Adrenal gland (tissue), 9 donors: ENCODE measurements at regions not wholly inside any gene's neighbourhood (a gene's known extent, or its start where the extent isn't known, plus 50 kb on each side); places are given as distances from the start of the nearest gene placed in this dataset.

Experiments used
- DNase-seq, 7 donors: peaks; one replicate each; pipeline ENCODE4 v3.0.0-alpha.2; 2019 to 2020
- H3K27ac ChIP-seq, 5 donors: fragments of 200-600 bp; sonication (generic) in 4 of 5; 1 replicate in 3 of 5; 2 replicates in 2 of 5; pipeline versions ENCODE4 v1.5.1 to v1.8.0; 2016 to 2020; ENCODE audit warnings: mild to moderate bottlenecking in 1 of 5
- H3K27me3 ChIP-seq: fragments of 200-600 bp; 2 replicates; pipeline ENCODE4 v1.8.0; 2021
- H3K36me3 ChIP-seq, 2 donors: fragments of 200-600 bp; replicated peaks in 1 of 2; 1 replicate in 1 of 2; 2 replicates in 1 of 2; pipeline versions ENCODE4 v1.5.1 to v1.8.0; 2018 to 2022
- H3K4me1 ChIP-seq, 2 donors: fragments of 200-600 bp; replicated peaks in 1 of 2; 1 replicate in 1 of 2; 2 replicates in 1 of 2; pipeline versions ENCODE4 v1.5.1 to v1.8.0; 2018 to 2021
- H3K4me3 ChIP-seq, 4 donors: fragments of 200-600 bp; sonication (generic) in 3 of 4; one replicate each; pipeline ENCODE4 v1.5.1; 2016 to 2018
- H3K9me3 ChIP-seq, 3 donors: fragments of 200-600 bp; sonication (generic) in 1 of 3; replicated peaks in 1 of 3; 1 replicate in 2 of 3; 2 replicates in 1 of 3; pipeline versions ENCODE4 v1.5.1 to v1.8.0; 2016 to 2021
- POLR2A ChIP-seq, 2 donors: fragments of 450-650 bp; IDR thresholded peaks; one replicate each; pipeline ENCODE4 v1.6.1; 2017; ENCODE audit warnings: antibody characterized with exemption in 2 of 2, mild to moderate bottlenecking in 2 of 2, moderate library complexity in 1 of 2
- WGBS, 4 donors: extraction: QIAGEN DNeasy Blood & Tissue Kit in 2 of 4; methylation state at CpG; one replicate each; pipeline versions ENCODE4 v1.1.5 to v1.1.7; 2013 to 2017; 5-methylcytosine and 5-hydroxymethylcytosine counted together
- intact Hi-C, 2 donors: fragments of 100-400 bp; cut with DNase I; formaldehyde crosslinking; loops; one replicate each; pipeline versions ENCODE4 v1.14.1 to v1.15.0; 2022 to 2023
- TF ChIP-seq, protein P1 (sequence below), 6 experiments: fragments of 450-650 bp in 4 of 6; fragments of 200-600 bp in 2 of 6; sonication (generic) in 1 of 6; IDR thresholded peaks; 1 replicate in 5 of 6; 2 replicates in 1 of 6; pipeline versions ENCODE4 v1.5.1 to v1.8.0; 2016 to 2021; ENCODE audit warnings: antibody characterized with exemption in 6 of 6, mild to moderate bottlenecking in 2 of 6, moderate library complexity in 1 of 6
- donor health status: healthy with polysubstance abuse.
- donor health status: Bipolar disorder and iron deficiency.
- donor health status: DM: yes; HTN: yes; CAD: no.
- donor health status: DM: no; HTN: no; CAD: no.
- donor health status: DM: no; HTN: no; CAD: no.

DNA sequence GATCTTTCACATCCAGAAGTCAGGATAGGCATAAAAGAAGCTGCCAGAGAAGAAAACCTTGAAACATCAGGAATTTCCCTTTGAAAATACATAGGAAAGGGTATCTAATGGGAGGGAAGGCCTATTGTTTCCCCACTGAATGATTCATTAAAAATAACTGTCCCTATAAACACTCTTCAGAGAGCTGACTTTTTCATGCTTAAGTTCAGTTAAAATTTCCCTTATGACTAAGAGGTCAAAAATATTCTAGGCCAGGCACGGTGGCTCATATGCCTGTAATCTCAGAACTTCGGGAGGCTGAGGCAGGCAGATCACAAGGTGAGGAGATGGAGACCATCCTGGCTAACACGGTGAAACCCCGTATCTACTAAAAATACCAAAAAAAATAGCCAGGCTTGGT lies 499.5 kb downstream of the ENC1 start:
- no peaks in the 10 kb centered on the region for H3K36me3 ChIP-seq
- TF ChIP-seq POLR2A (IDR thresholded peaks at IDR 0.05), result no peak
- TF ChIP-seq, protein P1, sequence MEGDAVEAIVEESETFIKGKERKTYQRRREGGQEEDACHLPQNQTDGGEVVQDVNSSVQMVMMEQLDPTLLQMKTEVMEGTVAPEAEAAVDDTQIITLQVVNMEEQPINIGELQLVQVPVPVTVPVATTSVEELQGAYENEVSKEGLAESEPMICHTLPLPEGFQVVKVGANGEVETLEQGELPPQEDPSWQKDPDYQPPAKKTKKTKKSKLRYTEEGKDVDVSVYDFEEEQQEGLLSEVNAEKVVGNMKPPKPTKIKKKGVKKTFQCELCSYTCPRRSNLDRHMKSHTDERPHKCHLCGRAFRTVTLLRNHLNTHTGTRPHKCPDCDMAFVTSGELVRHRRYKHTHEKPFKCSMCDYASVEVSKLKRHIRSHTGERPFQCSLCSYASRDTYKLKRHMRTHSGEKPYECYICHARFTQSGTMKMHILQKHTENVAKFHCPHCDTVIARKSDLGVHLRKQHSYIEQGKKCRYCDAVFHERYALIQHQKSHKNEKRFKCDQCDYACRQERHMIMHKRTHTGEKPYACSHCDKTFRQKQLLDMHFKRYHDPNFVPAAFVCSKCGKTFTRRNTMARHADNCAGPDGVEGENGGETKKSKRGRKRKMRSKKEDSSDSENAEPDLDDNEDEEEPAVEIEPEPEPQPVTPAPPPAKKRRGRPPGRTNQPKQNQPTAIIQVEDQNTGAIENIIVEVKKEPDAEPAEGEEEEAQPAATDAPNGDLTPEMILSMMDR (IDR thresholded peaks at IDR 0.05), result no peak
- H3K4me1 ChIP-seq, result no peaks in the 10 kb centered on the region
- DNase-seq, result no peak
- intact Hi-C loops, result no loop called here
- WGBS, 4 donors, result 67 to 78% (median 68%) methylated on average over 4 of the region's 4 CpGs
- no peak overlapping the region for H3K4me3 ChIP-seq
- H3K27ac ChIP-seq, result no peak overlapping the region
- H3K27me3 ChIP-seq, result peaks cover 4% of the 10 kb centered on the region
- no peaks in the 10 kb centered on the region for H3K9me3 ChIP-seq

- Histone ChIP-seq H3K9me3 (no peaks in the 10 kb centered on the region), H3K27ac (no peak overlapping the region), H3K4me1 (no peaks in the 10 kb centered on the region), H3K36me3 (no peaks in the 10 kb centered on the region), H3K4me3 (no peak overlapping the region), H3K27me3 (peaks cover 4% of the 10 kb centered on the region)
- intact Hi-C loops, result no loop called here
- TF ChIP-seq, protein P1 (IDR thresholded peaks at IDR 0.05), result no peak
- TF ChIP-seq POLR2A (IDR thresholded peaks at IDR 0.05), result no peak
- 65 to 73% (median 66%) methylated on average over 3 of the region's 3 CpGs for WGBS, 4 donors
- DNase-seq, result no peak
Observed at GRCh38 chr5:74140409-74140808, 500.1 kb downstream of the ENC1 start.

GRCh38 chr5:74139589-74139988 lies 500.9 kb downstream of the ENC1 start:
- Histone ChIP-seq H3K27ac (no peak overlapping the region), H3K9me3 (no peaks in the 10 kb centered on the region), H3K36me3 (no peaks in the 10 kb centered on the region), H3K4me1 (no peaks in the 10 kb centered on the region), H3K4me3 (no peak overlapping the region), H3K27me3 (peaks cover 4% of the 10 kb centered on the region)
- WGBS, 4 donors, result 88 to 98% (median 91%) methylated on average over 6 of the region's 6 CpGs
- TF ChIP-seq POLR2A (IDR thresholded peaks at IDR 0.05), result no peak
- TF ChIP-seq, protein P1 (IDR thresholded peaks at IDR 0.05), result no peak
- no peak for DNase-seq
- intact Hi-C loops, result no loop called here

GRCh38 chr5:74138721-74139120 lies 501.8 kb downstream of the ENC1 start:
- Histone ChIP-seq H3K36me3 (no peaks in the 10 kb centered on the region), H3K27me3 (peaks cover 4% of the 10 kb centered on the region), H3K4me1 (no peaks in the 10 kb centered on the region), H3K4me3 (no peak overlapping the region), H3K27ac (no peak overlapping the region), H3K9me3 (no peaks in the 10 kb centered on the region)
- 79 to 88% (median 82%) methylated on average over 2 of the region's 2 CpGs for WGBS, 4 donors
- no peak for DNase-seq
- no peak for TF ChIP-seq POLR2A (IDR thresholded peaks at IDR 0.05)
- TF ChIP-seq, protein P1 (IDR thresholded peaks at IDR 0.05), result no peak
- intact Hi-C loops, result no loop called here
